ENCODE measurements at regions not wholly inside any gene's neighbourhood (a gene's known extent, or its start where the extent isn't known, plus 50 kb on each side); places are given as distances from the start of the nearest gene placed in this dataset.

DNA sequence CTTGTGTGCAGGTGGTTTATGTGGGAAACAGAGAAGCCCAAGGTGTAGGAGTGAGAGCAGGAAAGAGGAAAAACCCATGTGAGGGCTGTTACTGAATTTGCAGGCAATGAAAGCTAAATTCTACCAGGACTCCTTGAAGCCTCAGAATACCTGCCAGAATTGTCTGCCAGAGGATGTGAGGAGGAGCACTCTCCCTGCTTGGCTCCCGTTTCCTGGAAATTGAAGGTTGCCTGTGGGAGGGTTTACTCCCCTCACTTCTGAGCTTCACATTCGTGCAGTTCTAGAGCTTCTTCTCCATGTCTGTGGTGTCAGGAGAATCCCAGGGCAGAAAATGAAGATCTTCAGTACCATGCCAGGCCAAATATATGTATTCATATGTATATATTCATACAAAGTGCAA, 220.8 kb upstream of the ZP4 start:
- DNase-seq: no peak

DNA sequence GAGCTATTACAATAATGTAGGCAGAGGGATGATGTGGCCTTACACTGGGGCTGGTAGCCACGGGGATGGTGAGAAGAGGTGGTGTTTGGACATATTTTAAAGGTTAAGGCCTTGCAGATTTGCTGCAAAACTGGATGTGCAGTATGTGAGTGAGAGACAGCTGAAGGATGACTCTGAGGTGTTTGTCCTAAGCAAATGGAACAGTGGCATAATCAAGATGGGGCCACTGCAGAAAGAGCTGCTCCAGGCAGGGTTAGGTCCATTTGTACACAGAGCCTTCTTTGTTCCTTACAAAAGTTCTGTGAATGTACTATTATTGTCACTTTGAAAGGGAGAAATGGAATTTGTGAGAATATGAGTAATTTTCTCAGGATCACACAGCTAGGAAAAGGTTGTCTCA, 220.4 kb upstream of the ZP4 start:
- DNase-seq: no peak

DNA sequence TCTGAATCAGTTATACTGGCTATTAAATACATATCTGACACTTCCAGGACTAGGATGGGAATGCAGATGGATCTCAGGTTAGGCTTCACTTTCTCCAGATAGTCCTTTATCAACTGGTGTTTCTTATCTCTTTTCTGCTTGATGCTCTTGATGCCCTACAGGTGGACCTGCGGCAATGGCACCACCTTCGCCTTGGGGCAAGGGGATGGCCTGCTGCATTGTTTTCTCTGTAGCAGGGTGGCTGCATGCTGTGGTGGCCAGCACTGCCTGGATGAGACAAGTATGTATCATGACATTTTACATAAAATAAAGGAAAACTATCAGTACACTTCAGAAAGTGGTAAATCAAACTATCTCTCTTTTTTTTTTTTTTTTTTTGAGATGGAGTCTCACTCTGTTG, 217.7 kb upstream of the ZP4 start:
- DNase-seq: no peak

DNA sequence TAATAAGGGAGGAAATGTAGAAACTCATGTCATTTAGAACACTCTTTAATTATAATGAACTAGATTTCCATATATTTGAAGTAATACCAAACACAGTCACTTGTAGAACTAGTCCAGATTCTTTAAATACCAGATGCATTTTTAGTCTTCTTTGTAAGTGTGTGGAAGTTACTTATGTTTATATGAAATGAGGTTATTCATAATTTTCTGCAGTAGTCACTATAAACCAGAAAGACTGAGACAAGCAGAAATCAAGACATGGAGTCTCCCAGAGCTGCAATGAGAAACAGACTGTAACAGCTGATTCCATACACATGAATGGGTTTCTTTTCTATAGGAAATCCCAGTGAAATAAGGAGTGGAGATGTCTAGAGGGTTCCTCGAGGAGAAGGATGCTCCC, 216.6 kb upstream of the ZP4 start:
- no peak for DNase-seq

DNA sequence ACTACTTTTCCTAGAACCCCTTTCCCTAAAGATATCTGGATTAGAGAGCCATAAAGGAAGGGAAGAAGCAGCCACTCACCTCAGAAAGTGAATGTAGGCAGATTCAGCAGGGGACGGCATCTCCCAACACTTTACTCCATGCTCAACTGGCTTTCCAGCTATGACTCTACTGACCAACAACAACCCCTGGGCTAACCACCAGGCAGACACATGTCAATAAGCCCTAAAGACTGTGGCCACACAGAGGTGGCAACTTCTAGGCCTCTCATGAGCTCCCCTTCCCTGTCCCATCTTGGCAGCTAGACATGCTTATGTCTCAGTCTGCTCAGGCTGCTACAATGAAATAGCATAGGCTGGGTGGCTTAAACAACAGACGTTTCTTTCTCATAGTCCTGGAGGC, 214.0 kb upstream of the ZP4 start:
- DNase-seq: no peak

DNA sequence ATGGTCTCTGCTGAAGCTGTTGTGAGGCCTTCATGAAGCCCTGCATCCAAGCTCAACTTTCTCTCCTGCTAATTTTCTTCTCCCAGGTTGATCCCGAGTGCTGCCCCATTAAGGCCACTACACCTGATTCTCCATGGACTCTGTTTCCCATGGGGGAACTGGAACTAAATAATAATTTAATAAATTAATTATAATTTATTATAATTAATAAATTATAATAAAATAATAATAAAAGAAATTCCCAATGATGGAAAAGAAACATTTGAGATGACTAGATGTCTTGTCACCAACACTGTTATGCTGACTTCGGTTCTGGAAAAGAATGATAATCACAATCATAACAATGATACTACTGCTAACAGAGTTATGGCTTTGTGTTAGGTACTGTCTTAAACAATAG, 211.2 kb upstream of the ZP4 start:
- DNase-seq: no peak

DNA sequence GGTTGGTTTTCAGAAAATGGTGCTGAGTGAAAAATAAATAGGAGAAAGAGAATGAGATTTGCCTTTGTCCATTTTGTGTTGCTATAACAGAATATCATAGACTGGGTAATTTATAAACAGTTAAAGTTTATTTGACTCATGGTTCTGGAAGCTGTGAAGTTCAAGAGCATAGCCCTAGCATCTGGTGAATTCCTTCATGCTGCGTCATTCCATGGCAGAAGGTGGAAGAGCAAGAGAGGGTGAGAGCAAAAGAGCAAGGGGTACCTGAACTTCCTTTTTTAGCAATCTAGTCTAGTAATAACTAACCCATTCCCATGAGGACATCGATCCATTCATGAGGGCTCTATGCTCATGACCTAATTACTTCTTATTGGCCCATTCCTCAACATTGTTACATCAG, 209.1 kb upstream of the ZP4 start:
- DNase-seq: no peak

DNA sequence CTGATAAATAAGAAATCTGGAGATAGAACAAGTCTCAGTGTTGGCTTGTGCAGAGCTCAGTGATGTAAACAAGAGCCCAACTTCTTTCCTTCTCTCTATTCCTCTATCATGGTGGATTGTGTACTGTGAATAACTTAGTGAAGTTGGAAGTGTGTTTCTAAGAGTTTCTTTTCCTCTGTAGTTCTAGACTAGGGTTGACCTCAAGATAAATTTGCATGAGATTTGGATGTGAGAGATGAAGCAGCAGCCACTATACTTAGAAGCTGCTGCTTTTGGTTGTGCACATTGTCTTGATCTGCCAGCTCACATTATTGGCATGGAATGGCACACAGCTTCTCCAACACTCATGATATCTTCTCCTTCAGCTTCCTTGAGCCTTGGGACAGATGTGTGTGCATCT, 198.9 kb upstream of the ZP4 start:
- no peak for DNase-seq

DNA sequence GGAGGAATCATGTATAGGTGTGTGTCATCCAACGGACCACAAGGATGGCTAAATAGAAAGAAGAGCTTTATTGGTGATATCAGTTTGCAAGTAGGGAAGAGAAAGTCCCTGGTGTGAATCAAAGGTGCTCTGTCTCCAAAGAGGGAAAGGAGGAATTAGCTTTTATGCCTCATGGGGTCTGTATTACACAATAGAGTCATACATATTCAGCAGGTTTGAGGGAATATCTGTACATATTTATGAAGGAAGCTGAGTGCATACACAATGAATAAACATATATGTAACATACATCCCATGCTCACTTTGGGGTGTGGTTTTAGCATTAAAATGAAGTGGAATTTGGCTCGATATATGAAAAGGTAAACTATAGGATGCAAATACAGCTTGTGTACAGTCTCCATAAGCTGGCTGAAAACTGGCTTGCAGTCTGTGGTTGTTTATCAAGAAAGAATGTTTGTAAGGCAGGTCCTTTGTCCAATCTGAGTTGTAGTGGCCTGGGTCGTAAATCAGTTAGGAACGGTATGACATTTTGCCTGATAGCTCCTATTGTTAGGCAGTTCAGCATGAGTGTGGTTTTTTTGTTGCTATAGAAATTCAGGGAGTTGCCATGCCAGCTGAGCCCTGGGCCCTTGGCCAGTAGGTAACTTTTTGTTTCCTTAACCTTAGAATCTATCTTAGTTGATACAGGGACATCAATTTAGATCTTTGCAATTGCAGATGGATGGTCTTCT, 198.0 kb upstream of the ZP4 start:
- no peak for DNase-seq

DNA sequence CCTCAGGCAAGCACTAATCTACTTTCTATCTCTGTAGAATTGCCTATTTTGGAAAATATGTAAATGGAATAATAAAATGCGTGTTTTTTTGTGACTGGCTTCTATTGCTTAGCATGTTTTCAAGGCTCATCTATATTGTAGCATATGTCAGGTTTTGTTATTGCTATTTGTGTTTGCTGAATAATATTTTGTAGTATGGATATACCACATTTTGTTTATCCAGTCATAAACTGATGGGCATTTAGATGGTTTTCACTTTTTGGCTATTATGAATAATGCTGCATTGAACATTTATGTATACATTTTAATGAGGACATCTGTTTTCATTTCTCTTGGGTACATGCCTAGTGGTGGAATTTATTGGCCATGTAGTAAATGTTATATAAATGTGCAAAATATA, 183.3 kb upstream of the ZP4 start:
- DNase-seq: no peak

DNA sequence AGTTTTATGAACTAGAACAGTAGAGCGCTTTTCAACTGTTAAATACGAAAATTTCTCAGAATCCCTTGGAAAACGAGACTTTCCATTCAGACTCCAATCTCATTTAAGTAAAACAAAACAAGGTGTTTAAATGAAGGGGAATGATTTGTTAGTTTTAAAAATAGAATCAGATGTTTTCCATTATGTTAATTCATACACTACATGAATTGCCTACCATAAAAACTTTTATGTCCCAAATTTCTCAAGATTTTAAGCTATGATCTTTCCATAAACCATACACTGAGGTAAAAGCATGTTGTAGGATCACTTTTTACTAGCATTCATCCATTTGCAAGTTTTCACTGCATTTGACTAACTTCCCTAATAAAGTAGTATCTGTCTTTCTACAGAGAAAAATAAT, 180.3 kb upstream of the ZP4 start:
- no peak for DNase-seq

DNA sequence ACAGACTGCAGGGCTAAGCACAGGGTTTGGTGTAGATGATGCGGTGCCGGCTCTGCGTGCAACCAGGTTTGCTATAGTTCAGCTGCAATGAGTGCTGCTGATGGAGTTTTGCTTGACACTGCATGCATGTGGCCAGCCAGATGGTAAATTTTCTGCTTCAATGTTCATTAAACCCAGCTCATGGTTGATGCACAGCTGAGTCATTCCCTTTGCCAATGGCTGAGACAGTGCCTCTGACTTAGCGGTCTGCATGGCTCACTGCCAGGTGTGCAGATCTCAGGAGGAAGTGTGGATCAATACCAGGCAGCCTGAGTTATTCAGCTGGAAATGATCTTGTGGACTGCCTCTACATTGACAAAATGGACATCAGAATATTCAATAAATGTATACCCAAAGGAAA, 172.7 kb upstream of the ZP4 start:
- no peak for DNase-seq

DNA sequence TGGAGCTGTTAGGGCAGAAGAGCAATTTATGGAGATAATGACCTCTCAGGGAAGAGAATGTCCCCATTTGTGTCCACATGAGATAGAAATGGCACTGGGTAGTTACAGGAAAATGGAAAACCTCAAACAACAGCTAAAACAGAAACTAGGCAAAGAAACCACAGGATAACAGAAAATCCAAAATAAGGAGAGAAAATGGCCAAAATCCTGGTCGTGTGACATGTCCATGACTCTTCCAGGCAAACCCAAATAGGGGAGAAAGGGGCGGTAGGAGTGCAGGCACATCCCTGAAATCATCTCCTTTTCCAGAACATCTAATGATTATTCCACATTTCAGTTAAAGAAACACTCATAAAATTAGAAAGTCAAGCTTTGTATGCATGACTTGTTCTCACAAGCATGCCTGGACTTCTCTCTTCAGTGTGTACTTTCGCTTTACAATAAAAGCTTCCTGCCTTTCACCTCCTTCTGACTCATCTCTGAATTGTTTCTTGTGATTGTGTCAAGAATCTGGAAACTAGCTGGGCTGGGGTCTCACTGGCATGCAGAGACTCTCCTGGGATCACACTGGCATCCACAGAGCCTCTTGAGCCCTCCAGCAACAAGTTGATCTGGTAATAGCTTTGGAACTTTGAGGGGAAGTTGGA, 171.4 kb upstream of the ZP4 start:
- DNase-seq: no peak

DNA sequence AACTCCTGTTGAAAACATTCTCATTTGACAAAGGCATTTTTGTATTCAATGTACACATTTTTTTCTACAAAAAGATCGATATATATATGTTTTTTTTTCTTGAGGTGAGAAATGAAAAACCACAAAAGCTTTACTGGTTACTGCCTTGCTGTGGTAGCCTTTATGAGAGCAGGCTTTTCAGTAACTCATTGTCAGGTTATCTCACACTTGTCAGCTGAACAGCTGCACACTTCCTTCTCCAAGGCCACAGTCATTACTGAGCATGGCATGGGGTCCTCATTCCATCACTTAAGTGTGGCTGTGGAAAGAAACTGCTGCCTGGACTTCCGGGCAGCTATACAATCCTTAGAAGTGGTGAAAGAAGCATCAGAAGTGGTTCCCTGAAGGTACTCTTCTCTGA, 169.3 kb upstream of the ZP4 start:
- DNase-seq: no peak

DNA sequence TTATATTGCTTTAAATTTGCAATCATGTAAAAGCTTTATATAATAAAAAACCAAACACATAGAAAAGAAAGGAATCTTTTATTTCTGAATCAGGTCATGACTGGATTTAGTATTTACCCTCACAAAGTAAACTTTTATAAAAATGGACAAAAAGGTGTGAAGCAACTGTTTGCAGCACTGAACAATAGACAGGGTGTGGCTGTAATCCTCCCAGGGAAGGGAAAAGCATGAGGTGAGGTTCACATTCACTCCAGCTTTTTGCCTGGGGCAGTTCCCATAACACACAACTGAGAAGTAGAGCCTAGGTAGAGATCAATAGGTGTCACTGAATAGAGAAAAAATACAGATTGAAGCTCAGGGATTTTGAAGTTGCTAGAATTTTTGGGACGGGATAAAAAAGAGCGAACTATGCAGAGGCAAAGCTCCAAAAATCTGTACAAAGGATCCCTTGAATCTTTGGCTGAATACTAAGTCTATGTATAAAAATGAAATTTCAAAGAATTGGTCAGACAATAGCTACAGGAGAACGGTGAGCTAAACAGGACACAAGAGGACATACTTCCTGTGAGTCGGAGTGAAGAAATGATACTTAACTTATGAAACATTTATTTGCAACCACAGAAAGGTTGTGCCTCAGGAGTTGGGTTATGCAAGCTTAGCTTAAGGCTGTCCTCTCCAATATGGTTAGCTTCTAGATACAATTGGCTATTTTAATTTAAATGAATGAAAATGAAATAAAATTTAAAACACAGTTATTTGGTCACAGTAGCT, 162.0 kb upstream of the ZP4 start:
- no peak for DNase-seq

DNA sequence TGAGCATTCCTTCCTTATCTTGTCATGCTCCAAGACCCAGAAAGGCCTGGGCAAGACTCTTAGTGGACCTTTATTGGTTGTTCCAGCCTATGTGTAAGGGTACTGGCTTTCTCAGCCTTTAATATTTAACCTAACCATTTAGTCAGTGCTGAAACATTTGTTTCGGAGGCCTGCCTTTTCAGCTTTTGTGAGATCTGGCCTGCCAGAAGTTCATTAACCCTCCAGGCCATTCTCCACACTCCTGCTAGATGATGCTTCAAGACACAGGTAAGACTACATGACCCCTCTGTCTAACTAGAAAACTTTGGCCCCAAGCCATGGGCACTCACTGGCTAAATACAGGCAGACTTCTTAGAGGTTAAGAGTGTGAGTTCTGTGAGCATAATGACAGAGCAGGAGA, 138.4 kb upstream of the ZP4 start:
- DNase-seq: no peak

DNA sequence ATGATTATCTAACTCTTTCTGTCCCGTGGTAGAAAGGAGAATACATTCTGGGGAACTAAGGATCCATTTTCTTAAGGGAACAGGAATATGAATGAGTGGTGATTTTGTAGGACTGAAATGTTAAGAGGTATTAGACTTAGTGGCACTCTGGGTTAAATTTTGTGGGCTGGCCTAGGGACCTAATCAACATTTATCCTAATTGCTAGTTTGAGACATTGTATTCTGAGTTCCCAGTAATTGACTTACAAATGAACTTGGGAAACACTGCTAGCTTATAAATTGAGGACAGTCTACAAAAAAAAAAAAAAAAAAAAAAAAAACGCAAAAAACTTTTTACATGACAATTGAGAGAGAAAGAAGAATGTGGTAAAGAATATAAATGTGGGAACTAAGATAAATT, 136.6 kb upstream of the ZP4 start:
- DNase-seq: no peak

DNA sequence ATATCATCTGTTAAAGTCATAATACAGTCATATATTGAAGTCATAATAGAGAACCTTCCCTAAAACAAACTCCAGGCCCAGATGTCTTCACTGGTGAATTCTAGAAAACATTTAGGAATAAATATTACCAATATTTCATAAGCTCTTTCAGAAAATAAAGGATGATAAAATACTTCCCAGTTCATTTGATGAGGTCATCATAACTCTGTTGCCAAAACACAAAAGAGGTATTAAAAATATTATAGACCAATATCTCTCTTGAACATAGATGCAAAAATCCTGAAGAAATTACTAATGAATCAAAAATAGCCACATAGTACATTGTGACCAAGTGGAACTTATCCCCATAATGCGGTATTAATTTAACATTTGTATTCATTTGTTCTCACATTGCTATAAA, 132.4 kb upstream of the ZP4 start:
- DNase-seq: no peak

DNA sequence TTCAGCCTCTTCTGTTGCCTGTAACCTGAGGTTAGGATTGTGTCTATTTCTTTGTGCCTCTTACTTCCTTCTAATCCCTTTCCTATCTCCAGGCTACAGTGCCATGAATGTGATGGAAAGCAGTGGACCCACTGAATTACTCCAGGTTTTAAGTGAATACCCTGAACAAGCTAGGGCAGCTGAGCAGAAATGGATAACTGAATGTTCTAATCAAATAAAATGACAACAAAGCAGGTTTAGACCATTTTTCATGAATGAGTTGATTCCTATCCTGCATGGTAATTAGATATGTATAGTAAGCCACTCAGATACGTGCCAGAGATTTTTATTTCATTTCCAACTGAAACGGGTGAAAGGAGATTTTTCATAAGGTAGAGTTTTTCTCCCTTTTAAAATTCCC, 127.5 kb upstream of the ZP4 start:
- DNase-seq: no peak

DNA sequence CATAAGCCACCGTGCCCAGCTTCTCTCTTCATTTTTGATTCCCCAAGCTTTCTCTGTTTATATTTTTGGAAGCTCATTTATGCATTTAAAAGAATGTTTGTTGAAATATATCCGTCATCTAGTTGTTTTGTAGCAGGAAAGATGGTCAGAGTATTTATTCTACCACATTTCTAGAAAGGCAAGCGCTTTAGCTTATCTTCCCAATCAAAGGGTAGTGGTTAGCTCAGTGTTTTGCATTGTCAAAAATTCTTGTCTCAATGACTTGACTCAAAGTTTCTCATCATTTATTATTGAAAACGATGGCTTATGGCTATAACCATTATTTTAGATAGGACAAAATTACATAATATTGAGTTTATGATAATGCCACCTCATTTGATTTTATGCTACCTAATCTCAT, 116.1 kb upstream of the ZP4 start:
- no peak for DNase-seq

DNA sequence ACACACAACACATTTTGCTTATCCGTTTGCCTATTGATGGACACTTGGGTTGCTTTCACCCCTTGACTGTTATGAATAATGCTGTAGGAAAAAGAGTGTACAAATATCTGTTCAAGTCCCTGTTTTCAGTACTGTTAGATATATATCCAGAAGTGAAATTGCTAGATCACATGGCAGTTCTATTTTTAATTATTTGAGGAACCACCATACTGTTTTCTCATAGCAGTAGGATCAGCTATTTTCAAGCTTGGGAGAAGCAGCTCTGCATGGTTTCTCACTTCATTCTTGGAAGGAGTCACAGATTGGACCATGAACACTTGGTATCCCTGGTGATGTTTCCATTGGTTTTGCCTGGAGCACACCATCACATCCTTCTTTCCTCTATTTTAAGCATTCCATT, 114.4 kb upstream of the ZP4 start:
- DNase-seq: no peak

DNA sequence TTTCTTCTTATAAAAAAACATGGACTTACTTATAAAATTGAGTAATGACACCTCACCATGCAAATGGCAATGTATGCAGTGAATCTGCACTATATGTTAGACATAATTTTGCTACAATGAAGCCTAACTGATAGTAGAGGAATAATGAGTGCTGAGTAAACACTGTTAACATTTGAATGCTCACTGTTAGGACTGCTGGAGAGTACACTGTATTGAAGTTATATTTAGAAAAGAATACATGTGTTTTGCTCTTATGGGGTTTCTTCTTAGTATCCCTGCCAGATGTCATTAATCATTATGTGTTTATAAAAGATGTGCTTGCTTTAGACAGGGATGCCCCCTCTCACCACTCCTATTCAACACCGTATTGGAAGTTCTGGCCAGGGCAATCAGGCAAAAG, 111.1 kb upstream of the ZP4 start:
- DNase-seq: no peak

DNA sequence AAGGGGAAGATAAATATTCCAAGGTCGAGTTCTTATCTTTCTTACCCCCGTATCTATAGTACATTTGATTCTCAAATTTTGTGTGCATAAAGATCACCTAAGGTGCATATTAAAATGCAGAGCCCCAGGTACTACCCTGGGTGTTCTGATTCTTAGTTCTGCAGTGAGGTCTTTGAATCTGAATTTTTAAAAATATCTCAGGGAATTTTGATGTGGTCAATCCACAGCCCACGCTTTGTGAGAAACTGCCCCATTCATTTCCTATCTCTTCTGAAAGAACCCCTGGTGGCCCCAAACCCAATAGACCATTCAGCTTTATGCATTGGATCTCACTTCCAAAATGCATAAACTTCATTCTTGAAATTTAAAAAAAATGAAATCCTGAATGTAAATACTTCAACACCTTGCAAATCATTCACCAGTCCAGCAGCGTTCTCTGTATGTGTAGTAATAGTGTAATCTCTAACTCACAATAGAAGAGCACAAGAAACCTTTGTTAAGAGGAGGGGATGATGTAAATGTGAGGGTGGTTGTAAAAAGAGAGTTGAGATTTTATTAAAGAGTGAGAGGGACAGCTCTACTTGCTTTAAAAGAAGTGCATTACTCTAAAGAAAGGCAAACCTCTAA, 108.8 kb upstream of the ZP4 start:
- DNase-seq: no peak

Measured in renal pelvis (tissue), 1 donor.